ENCODE measurements at regions not wholly inside any gene's neighbourhood (a gene's known extent, or its start where the extent isn't known, plus 50 kb on each side); places are given as distances from the start of the nearest gene placed in this dataset.

DNA sequence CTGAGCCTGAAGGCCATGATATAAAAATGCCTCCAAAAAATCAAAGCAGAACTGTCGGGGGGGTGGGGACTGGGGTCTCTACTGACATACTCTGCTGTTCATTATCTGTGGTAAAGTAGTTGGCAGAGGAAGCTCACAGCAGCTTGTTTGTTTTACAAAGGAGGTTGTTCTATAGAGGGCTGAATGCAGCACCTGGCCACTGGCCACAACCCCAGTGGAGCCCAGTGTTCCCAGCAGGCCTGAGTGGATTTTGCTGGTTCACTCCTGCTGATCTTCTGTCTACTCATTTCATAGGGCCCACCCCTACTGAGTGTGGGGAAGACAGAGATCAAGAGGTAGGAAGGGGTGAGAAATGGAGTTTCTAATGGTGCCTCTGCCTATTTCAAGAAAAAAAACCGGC is 125.5 kb downstream of the DIPK2A start:
- no peaks in the 10 kb centered on the region for H3K36me3 Mint-ChIP-seq (ENCODE audit: low read depth)

DNA sequence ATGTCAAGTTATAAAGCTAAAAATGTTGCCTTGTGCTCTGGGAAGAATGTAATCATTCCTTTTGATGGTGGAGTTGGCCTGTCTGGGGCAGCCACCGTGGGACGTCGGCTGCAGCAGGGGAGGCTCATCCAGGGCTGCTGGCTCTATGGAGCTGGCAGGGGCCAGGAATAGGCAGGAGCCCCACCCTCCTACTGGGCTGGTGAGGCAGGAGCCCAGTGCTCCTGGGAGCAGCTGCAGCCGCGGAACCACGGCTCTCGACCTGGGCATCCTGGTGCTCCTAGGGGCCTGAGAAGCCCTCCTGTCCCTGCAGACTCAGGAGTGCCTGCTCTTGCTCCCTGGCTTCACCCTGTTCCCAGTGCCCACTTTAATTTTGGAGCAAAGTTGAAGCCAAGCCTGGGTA is 127.1 kb downstream of the DIPK2A start:
- DNase-seq: no peak

More for the DNA sequence above, 125.5 kb downstream of the DIPK2A start:
- Histone ChIP-seq H3K36me3 (ENCODE audit: control insufficient read depth, insufficient read depth, low read length) (no peaks in the 10 kb centered on the region), H3K27me3 (ENCODE audit: control insufficient read depth, insufficient read depth, low read length, poor library complexity, severe bottlenecking) (no peaks in the 10 kb centered on the region), H3K4me1 (ENCODE audit: control insufficient read depth, insufficient read depth, low read length) (no peaks in the 10 kb centered on the region), H3K27ac (ENCODE audit: low read depth, low read length) (no peak overlapping the region), H3K9me3 (ENCODE audit: control insufficient read depth, low read length) (peaks cover 4% of the 10 kb centered on the region), H3K4me3 (ENCODE audit: low read length) (no peak overlapping the region), H3K9ac (ENCODE audit: extremely low read depth, low read length, poor library complexity, severe bottlenecking) (no peak overlapping the region)
- TF ChIP-seq, protein P1, sequence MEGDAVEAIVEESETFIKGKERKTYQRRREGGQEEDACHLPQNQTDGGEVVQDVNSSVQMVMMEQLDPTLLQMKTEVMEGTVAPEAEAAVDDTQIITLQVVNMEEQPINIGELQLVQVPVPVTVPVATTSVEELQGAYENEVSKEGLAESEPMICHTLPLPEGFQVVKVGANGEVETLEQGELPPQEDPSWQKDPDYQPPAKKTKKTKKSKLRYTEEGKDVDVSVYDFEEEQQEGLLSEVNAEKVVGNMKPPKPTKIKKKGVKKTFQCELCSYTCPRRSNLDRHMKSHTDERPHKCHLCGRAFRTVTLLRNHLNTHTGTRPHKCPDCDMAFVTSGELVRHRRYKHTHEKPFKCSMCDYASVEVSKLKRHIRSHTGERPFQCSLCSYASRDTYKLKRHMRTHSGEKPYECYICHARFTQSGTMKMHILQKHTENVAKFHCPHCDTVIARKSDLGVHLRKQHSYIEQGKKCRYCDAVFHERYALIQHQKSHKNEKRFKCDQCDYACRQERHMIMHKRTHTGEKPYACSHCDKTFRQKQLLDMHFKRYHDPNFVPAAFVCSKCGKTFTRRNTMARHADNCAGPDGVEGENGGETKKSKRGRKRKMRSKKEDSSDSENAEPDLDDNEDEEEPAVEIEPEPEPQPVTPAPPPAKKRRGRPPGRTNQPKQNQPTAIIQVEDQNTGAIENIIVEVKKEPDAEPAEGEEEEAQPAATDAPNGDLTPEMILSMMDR (conservative IDR thresholded peaks at IDR 0.05): no peak
- DNase-seq: no peak
- Mint-ChIP-seq H3K9me3 (peaks cover 3% of the 10 kb centered on the region), H3K4me1 (peaks cover 8% of the 10 kb centered on the region), H3K27ac (no peak overlapping the region), H3K4me3 (no peak overlapping the region), H3K27me3 (ENCODE audit: insufficient read depth) (no peaks in the 10 kb centered on the region)
- WGBS, 2 experiments (ENCODE audit: insufficient coverage in 1 of 2, insufficient read length in 1 of 2): 92% methylated on average over 2 of the region's 2 CpGs; no CpG with 5 or more reads in 1 of the 2 experiments

DNA sequence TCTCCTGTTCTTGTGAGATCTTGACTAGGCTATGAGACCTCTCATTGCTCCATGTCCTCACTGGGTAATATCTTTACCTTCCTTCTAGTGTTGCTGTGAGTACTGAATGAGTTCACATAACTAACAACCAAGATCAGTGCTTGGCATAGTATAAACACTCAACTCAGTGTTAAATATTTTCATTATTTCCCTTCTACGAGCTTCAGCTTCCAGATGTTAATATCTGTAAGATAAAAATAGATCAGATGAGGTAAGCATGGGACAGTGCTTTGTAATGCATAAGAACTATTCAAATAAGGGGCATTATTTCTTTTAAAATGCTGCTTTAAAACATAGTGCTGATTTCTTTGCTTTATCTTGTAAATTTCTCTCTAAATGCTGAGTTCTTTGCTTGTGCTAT is 130.8 kb downstream of the DIPK2A start:
- peaks cover 4% of the 10 kb centered on the region for H3K9me3 ChIP-seq (ENCODE audit: control insufficient read depth, low read length)
- no peaks in the 10 kb centered on the region for H3K4me1 ChIP-seq (ENCODE audit: control insufficient read depth, insufficient read depth, low read length)
- WGBS, 2 experiments (ENCODE audit: insufficient coverage in 1 of 2, insufficient read length in 1 of 2): 71% methylated on average over 1 of the region's 1 CpG; no CpG with 5 or more reads in 1 of the 2 experiments
- H3K27me3 ChIP-seq (ENCODE audit: control insufficient read depth, insufficient read depth, low read length, poor library complexity, severe bottlenecking): no peaks in the 10 kb centered on the region
- H3K36me3 Mint-ChIP-seq (ENCODE audit: low read depth): no peaks in the 10 kb centered on the region
- peaks cover 4% of the 10 kb centered on the region for H3K4me1 Mint-ChIP-seq
- peaks cover 3% of the 10 kb centered on the region for H3K9me3 Mint-ChIP-seq
- no peak overlapping the region for H3K27ac ChIP-seq (ENCODE audit: low read depth, low read length)
- no peak overlapping the region for H3K4me3 Mint-ChIP-seq
- H3K4me3 ChIP-seq (ENCODE audit: low read length): no peak overlapping the region
- H3K36me3 ChIP-seq (ENCODE audit: control insufficient read depth, insufficient read depth, low read length): no peaks in the 10 kb centered on the region
- no peak overlapping the region for H3K27ac Mint-ChIP-seq
- no peak overlapping the region for H3K9ac ChIP-seq (ENCODE audit: extremely low read depth, low read length, poor library complexity, severe bottlenecking)
- H3K27me3 Mint-ChIP-seq (ENCODE audit: insufficient read depth): no peaks in the 10 kb centered on the region
- TF ChIP-seq, protein P1 (conservative IDR thresholded peaks at IDR 0.05): no peak
- DNase-seq: no peak

More for the DNA sequence above, 127.1 kb downstream of the DIPK2A start:
- H3K9me3 Mint-ChIP-seq: peaks cover 3% of the 10 kb centered on the region
- TF ChIP-seq, protein P1 (conservative IDR thresholded peaks at IDR 0.05): no peak
- H3K27ac Mint-ChIP-seq: no peak overlapping the region
- peaks cover 4% of the 10 kb centered on the region for H3K9me3 ChIP-seq (ENCODE audit: control insufficient read depth, low read length)
- no peaks in the 10 kb centered on the region for H3K4me1 ChIP-seq (ENCODE audit: control insufficient read depth, insufficient read depth, low read length)
- peaks cover 8% of the 10 kb centered on the region for H3K4me1 Mint-ChIP-seq
- H3K27me3 ChIP-seq (ENCODE audit: control insufficient read depth, insufficient read depth, low read length, poor library complexity, severe bottlenecking): no peaks in the 10 kb centered on the region
- 91% methylated on average over 7 of the region's 7 CpGs; no CpG with 5 or more reads in 1 of the 2 experiments for WGBS, 2 experiments (ENCODE audit: insufficient coverage in 1 of 2, insufficient read length in 1 of 2)
- H3K36me3 ChIP-seq (ENCODE audit: control insufficient read depth, insufficient read depth, low read length): no peaks in the 10 kb centered on the region
- no peak overlapping the region for H3K9ac ChIP-seq (ENCODE audit: extremely low read depth, low read length, poor library complexity, severe bottlenecking)
- no peaks in the 10 kb centered on the region for H3K36me3 Mint-ChIP-seq (ENCODE audit: low read depth)
- H3K27ac ChIP-seq (ENCODE audit: low read depth, low read length): no peak overlapping the region
- H3K4me3 Mint-ChIP-seq: no peak overlapping the region
- H3K27me3 Mint-ChIP-seq (ENCODE audit: insufficient read depth): no peaks in the 10 kb centered on the region
- H3K4me3 ChIP-seq (ENCODE audit: low read length): no peak overlapping the region
